K562 (cell line): ENCODE measurements at regions not wholly inside any gene's neighbourhood (a gene's known extent, or its start where the extent isn't known, plus 50 kb on each side); places are given as distances from the start of the nearest gene placed in this dataset.

Experiments
- ATAC-seq: fragments of 200-7000 bp; cut with Tn5 transposase; 3 replicates; pipeline ENCODE4 v1.9.1; 2020; ENCODE audit warnings: moderate library complexity
- BruUV-seq: library from RNA; stranded (reverse); fragments of 400-500 nt; replicated peaks from 2 replicates; lab custom pipeline; 2021; lab: Mats Ljungman, UMichigan
- CTCF ChIA-PET: fragments of 300-600 bp; formaldehyde crosslinking; extraction: SDS; loops from one replicate; lab custom pipeline; 2021; ENCODE audit warnings: low intra/inter-chr PET ratio; lab: Yijun Ruan, JAX
- POLR2A ChIA-PET: fragments of 300-600, 350-650 bp; sonication (Branson Sonifier 250); formaldehyde crosslinking; extraction: SDS; loops from one replicate; lab custom pipeline; 2021; ENCODE audit warnings: antibody characterized with exemption, inconsistent platforms; lab: Yijun Ruan, JAX
- DNase-seq, 4 experiments: peaks; one replicate each; pipeline versions ENCODE4 v3.0.0 to v3.0.0-alpha.2; 2011 to 2018; ENCODE audit warnings: low spot score in 3 of 4, mixed read lengths in 3 of 4; ENCODE audit errors: extremely low read depth in 1 of 4
- FAIRE-seq: peaks from 2 replicates; lab custom pipeline; 2011; peaks lifted over from hg19 to GRCh38; lab: Jason Lieb, UNC
- H2AFZ ChIP-seq: 2 replicates; pipeline ENCODE4 v1.6.0; 2011; ENCODE audit warnings: low read depth, low read length, control low read depth, inconsistent platforms
- H3K27ac ChIP-seq: fragments of 200-600 bp; 3 replicates; pipeline ENCODE4 v1.8.0; 2011; ENCODE audit warnings: low read depth, mild to moderate bottlenecking, control low read depth, inconsistent platforms, low read length, moderate library complexity, mixed read lengths; ENCODE audit errors: extremely low read depth
- H3K27me3 ChIP-seq, 2 experiments: fragments of 300-600 bp in 1 of 2; 2 replicates in 1 of 2; 3 replicates in 1 of 2; pipeline versions ENCODE4 v1.6.0 to v1.8.0; 2011; ENCODE audit warnings: inconsistent platforms in 2 of 2, low read length in 2 of 2, mild to moderate bottlenecking in 1 of 2, mixed read lengths in 1 of 2, moderate library complexity in 1 of 2; ENCODE audit not compliant: control insufficient read depth in 2 of 2, insufficient read depth in 2 of 2
- H3K36me3 ChIP-seq: fragments of 300-600 bp; 3 replicates; pipeline ENCODE4 v1.8.0; 2011; ENCODE audit warnings: mild to moderate bottlenecking, low read length, inconsistent platforms; ENCODE audit not compliant: control insufficient read depth, insufficient read depth
- H3K4me1 ChIP-seq, 2 experiments: fragments of 200-600 bp in 1 of 2; replicated peaks in 1 of 2; 2 replicates in 1 of 2; 3 replicates in 1 of 2; pipeline versions ENCODE4 v1.5.1 to v1.8.0; 2011; ENCODE audit warnings: inconsistent platforms in 2 of 2, low read length in 2 of 2, mild to moderate bottlenecking in 1 of 2, mixed read lengths in 1 of 2, moderate library complexity in 1 of 2; ENCODE audit not compliant: control insufficient read depth in 2 of 2, insufficient read depth in 2 of 2
- H3K4me2 ChIP-seq: 2 replicates; pipeline ENCODE4 v1.6.1; 2011; ENCODE audit warnings: low read length, control low read depth, inconsistent platforms, mixed read lengths; ENCODE audit not compliant: insufficient read depth
- H3K4me3 ChIP-seq: fragments of 200-600 bp; sonication (generic), shearing (Covaris generic); 2 replicates; pipeline ENCODE4 v1.5.1; 2016; ENCODE audit warnings: control low read depth, inconsistent platforms
- H3K79me2 ChIP-seq: fragments of 200-600 bp; 3 replicates; pipeline ENCODE4 v1.8.0; 2011; ENCODE audit warnings: low read length, inconsistent platforms; ENCODE audit not compliant: control insufficient read depth, insufficient read depth
- H3K9ac ChIP-seq, 2 experiments: 2 replicates each; pipeline versions ENCODE4 v1.6.0 to v1.6.1; 2011; ENCODE audit warnings: low read depth in 2 of 2, low read length in 2 of 2, control low read depth in 1 of 2, inconsistent platforms in 1 of 2, mild to moderate bottlenecking in 1 of 2, mixed read lengths in 1 of 2; ENCODE audit not compliant: insufficient read depth in 1 of 2
- H3K9me1 ChIP-seq: one replicate; pipeline ENCODE4 v1.6.0; 2011; ENCODE audit warnings: inconsistent platforms, mild to moderate bottlenecking, low read length, moderate library complexity; ENCODE audit not compliant: control insufficient read depth, insufficient read depth
- H3K9me3 ChIP-seq: replicated peaks from 2 replicates; pipeline ENCODE4 v1.5.1; 2011; ENCODE audit warnings: low read depth, low read length, inconsistent platforms; ENCODE audit not compliant: control insufficient read depth, insufficient read depth
- H4K20me1 ChIP-seq: replicated peaks from 2 replicates; pipeline ENCODE4 v1.6.1; 2011; ENCODE audit warnings: low read length, inconsistent platforms, mixed read lengths; ENCODE audit not compliant: control insufficient read depth, insufficient read depth
- ARID2 ChIP-seq: fragments of 450-650 bp; IDR thresholded peaks from 2 replicates; pipeline ENCODE4 v1.6.1; 2017; ENCODE audit warnings: antibody characterized with exemption, mild to moderate bottlenecking
- EGR1 ChIP-seq: fragments of 450-650 bp; conservative IDR thresholded peaks from 2 replicates; pipeline ENCODE4 v1.6.1; 2017; ENCODE audit warnings: mild to moderate bottlenecking
- EZH2 ChIP-seq: IDR thresholded peaks from 2 replicates; pipeline ENCODE4 v1.6.1; 2012; ENCODE audit warnings: low read depth, mild to moderate bottlenecking, inconsistent platforms, low read length, borderline replicate concordance
- PTTG1 ChIP-seq: fragments of 450-650 bp; IDR thresholded peaks from 2 replicates; pipeline ENCODE4 v1.6.1; 2016; ENCODE audit warnings: low read depth, mild to moderate bottlenecking, missing genetic modification characterization, missing compliant biosample characterization
- RBM34 ChIP-seq: fragments of 200-400 bp; formaldehyde crosslinking; IDR thresholded peaks from 2 replicates; pipeline ENCODE4 v1.6.1; 2018; ENCODE audit warnings: low read length, borderline replicate concordance; ENCODE audit not compliant: insufficient read depth
- RBM39 ChIP-seq: fragments of 200-400 bp; formaldehyde crosslinking; optimal IDR thresholded peaks from 2 replicates; pipeline ENCODE3; 2018; ENCODE audit warnings: low read depth, low read length
- RHOXF2B ChIP-seq: fragments of 250-450 bp; sonication (Bioruptor Pico); conservative IDR thresholded peaks from 2 replicates; pipeline ENCODE4 v1.5.1; 2021
- SMC3 ChIP-seq: conservative IDR thresholded peaks from 2 replicates; pipeline ENCODE4 v1.6.1; 2011; ENCODE audit warnings: low read depth, low read length, improper control_type of control experiment; ENCODE audit not compliant: insufficient read depth
- TAF7 ChIP-seq: fragments of 450-650 bp; IDR thresholded peaks from 2 replicates; pipeline ENCODE4 v1.6.1; 2016; ENCODE audit warnings: missing genetic modification characterization, missing compliant biosample characterization
- ZC3H4 ChIP-seq: sonication (generic); formaldehyde crosslinking; IDR thresholded peaks from 2 replicates; pipeline ENCODE4 v1.9.0; 2021; ENCODE audit warnings: missing genetic modification reagents, borderline replicate concordance
- ZNF347 ChIP-seq: fragments of 450-650 bp; formaldehyde crosslinking; IDR thresholded peaks from 2 replicates; pipeline ENCODE4 v1.4.0; 2020; ENCODE audit warnings: low read depth, mild to moderate bottlenecking, moderate library complexity
- WGBS: fragments of 100-300 bp; shearing (Covaris generic); methylation state at CpG from one replicate; pipeline ENCODE4 v1.1.6; 2016; ENCODE audit warnings: low coverage, mixed read lengths; ENCODE audit not compliant: insufficient coverage; ENCODE audit errors: missing lambda C conversion rate; 5-methylcytosine and 5-hydroxymethylcytosine counted together
- in situ Hi-C: fragments of 300-500 bp; cut with MboI; formaldehyde crosslinking; loops from 4 replicates; pipeline ENCODE4 v1.15.0; 2018; ENCODE audit warnings: inconsistent platforms, mixed read lengths
- intact Hi-C: fragments of 100-400 bp; cut with micrococcal nuclease; formaldehyde crosslinking; loops from 2 replicates; pipeline ENCODE4 v1.14.2; 2022
- TF ChIP-seq, protein P1 (sequence below): sonication (generic); formaldehyde crosslinking; IDR thresholded peaks from 2 replicates; pipeline ENCODE4 v1.9.0; 2022; ENCODE audit warnings: mild to moderate bottlenecking, missing genetic modification reagents
- TF ChIP-seq, protein P2 (sequence below): sonication (generic); IDR thresholded peaks from 2 replicates; pipeline ENCODE4 v1.6.1; 2016
- TF ChIP-seq, protein P3 (sequence below): fragments of 150-350 bp; IDR thresholded peaks from 2 replicates; pipeline ENCODE4 v1.6.1; 2014; ENCODE audit warnings: low read depth, mild to moderate bottlenecking, low read length, borderline replicate concordance

DNA sequence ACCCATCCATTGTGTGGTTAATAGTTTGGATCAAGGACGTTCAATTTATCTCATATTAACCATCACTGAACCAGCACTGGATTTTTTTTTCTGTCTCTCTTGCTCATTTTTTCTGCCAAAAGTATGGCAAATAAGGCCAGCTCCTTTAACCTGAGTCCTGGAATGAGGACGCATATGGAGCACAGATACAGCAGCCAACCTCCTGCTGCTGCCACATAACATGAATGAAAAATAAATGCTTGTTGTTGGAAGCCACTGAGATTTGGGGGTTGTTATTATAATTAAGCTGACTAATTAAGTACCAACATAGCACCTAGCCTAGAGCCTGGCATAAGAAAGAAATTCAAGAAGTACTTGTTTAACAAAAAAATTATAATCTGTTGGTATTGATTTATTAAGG, 335.3 kb upstream of the DUSP10 start:
- Histone ChIP-seq H3K9ac (no peak overlapping the region), H3K9me3 (no peaks in the 10 kb centered on the region), H3K4me2 (no peak overlapping the region), H2AFZ (no peak overlapping the region), H4K20me1 (no peaks in the 10 kb centered on the region), H3K36me3 (no peaks in the 10 kb centered on the region), H3K9me1 (no peaks in the 10 kb centered on the region), H3K4me1 (no peaks in the 10 kb centered on the region), H3K27me3 (no peaks in the 10 kb centered on the region), H3K79me2 (no peaks in the 10 kb centered on the region), H3K4me3 (no peak overlapping the region), H3K27ac (no peak overlapping the region)
- BruUV-seq: no TSS peak
- WGBS: 0% methylated on average over 2 of the region's 2 CpGs
- TF ChIP-seq TAF7 (tag) (no peak), PTTG1 (tag) (no peak), RBM39 (no peak), EGR1 (no peak), RBM34 (no peak), ZNF347 (no peak), ZC3H4 (no peak), SMC3 (no peak), ARID2 (no peak), EZH2 (no peak), RHOXF2B (CRISPR knock-in tag) (no peak)
- TF ChIP-seq, protein P1, sequence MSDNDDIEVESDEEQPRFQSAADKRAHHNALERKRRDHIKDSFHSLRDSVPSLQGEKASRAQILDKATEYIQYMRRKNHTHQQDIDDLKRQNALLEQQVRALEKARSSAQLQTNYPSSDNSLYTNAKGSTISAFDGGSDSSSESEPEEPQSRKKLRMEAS: no peak
- TF ChIP-seq, protein P2, sequence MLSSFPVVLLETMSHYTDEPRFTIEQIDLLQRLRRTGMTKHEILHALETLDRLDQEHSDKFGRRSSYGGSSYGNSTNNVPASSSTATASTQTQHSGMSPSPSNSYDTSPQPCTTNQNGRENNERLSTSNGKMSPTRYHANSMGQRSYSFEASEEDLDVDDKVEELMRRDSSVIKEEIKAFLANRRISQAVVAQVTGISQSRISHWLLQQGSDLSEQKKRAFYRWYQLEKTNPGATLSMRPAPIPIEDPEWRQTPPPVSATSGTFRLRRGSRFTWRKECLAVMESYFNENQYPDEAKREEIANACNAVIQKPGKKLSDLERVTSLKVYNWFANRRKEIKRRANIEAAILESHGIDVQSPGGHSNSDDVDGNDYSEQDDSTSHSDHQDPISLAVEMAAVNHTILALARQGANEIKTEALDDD: no peak
- TF ChIP-seq, protein P3, sequence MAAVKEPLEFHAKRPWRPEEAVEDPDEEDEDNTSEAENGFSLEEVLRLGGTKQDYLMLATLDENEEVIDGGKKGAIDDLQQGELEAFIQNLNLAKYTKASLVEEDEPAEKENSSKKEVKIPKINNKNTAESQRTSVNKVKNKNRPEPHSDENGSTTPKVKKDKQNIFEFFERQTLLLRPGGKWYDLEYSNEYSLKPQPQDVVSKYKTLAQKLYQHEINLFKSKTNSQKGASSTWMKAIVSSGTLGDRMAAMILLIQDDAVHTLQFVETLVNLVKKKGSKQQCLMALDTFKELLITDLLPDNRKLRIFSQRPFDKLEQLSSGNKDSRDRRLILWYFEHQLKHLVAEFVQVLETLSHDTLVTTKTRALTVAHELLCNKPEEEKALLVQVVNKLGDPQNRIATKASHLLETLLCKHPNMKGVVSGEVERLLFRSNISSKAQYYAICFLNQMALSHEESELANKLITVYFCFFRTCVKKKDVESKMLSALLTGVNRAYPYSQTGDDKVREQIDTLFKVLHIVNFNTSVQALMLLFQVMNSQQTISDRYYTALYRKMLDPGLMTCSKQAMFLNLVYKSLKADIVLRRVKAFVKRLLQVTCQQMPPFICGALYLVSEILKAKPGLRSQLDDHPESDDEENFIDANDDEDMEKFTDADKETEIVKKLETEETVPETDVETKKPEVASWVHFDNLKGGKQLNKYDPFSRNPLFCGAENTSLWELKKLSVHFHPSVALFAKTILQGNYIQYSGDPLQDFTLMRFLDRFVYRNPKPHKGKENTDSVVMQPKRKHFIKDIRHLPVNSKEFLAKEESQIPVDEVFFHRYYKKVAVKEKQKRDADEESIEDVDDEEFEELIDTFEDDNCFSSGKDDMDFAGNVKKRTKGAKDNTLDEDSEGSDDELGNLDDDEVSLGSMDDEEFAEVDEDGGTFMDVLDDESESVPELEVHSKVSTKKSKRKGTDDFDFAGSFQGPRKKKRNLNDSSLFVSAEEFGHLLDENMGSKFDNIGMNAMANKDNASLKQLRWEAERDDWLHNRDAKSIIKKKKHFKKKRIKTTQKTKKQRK: no peak
- intact Hi-C loops (no loop called here), in situ Hi-C loops (no loop called here)
- ATAC-seq (no peak), FAIRE-seq (no peak), DNase-seq (no peak)
- ChIA-PET POLR2A (no interaction called here), CTCF (no interaction called here)
